Peyer's patch (tissue), 4 donors: ENCODE measurements at regions not wholly inside any gene's neighbourhood (a gene's known extent, or its start where the extent isn't known, plus 50 kb on each side); places are given as distances from the start of the nearest gene placed in this dataset.

Experiments
- CTCF ChIP-seq, 6 experiments: fragments of 450-650 bp in 4 of 6; fragments of 200-600 bp in 2 of 6; sonication (generic) in 1 of 6; IDR thresholded peaks; one replicate each; pipeline ENCODE4 v1.5.1; 2017 to 2019; ENCODE audit warnings: antibody characterized with exemption in 6 of 6, mild to moderate bottlenecking in 3 of 6, moderate library complexity in 1 of 6
- POLR2A ChIP-seq, 2 donors: fragments of 450-650 bp; IDR thresholded peaks; one replicate each; pipeline ENCODE4 v1.5.1; 2017; ENCODE audit warnings: antibody characterized with exemption in 2 of 2, mild to moderate bottlenecking in 2 of 2, moderate library complexity in 2 of 2

DNA sequence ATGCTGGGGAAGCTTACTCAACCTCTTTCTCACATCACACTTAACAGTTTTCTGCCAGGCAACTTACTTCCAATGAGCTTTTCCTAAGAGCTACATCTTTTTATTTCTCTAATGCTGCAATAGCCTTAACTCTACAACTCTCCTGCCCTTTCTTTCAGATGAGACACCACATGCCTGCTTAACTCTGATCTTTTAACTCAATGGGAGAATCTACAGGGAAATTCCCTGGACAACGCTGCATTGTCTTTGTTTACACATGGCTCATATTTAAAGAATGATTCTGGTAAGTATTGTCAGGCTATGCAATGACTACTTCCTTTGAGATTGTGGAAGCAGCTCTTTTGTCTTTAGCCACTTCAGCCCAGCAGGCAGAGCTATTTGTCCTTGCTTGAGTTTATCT, 353.1 kb upstream of the BCHE start:
- TF ChIP-seq CTCF (IDR thresholded peaks at IDR 0.05) (no peak), POLR2A (IDR thresholded peaks at IDR 0.05) (no peak)
